Left lobe of liver (tissue), 2 donors: ENCODE measurements at regions not wholly inside any gene's neighbourhood (a gene's known extent, or its start where the extent isn't known, plus 50 kb on each side); places are given as distances from the start of the nearest gene placed in this dataset.

Experiments
- ATAC-seq: fragments of 200-7000 bp; cut with Tn5 transposase; one replicate; pipeline ENCODE4 v1.9.1; 2020; ENCODE audit warnings: mild to moderate bottlenecking, moderate library complexity
- DNase-seq: peaks from one replicate; pipeline ENCODE4 v3.0.0-alpha.2; 2020; ENCODE audit warnings: low spot score
- donor health status: DM: no; HTN: no; CAD: no; lungs with moderate emphysema.
- donor health status: DM: no; HTN: yes; CAD: no.

- ATAC-seq (no peak), DNase-seq (no peak)
These were observed 182.6 kb upstream of the RNF32 start for GRCh38 chr7:156458011-156458410.

GRCh38 chr7:156456503-156457115 is 184.0 kb upstream of the RNF32 start:
- DNase-seq (no peak), ATAC-seq (peak; percentile 92)

- no peak for ATAC-seq
These were observed 184.5 kb upstream of the RNF32 start for GRCh38 chr7:156456032-156456431.

GRCh38 chr7:156450473-156450872 is 190.1 kb upstream of the RNF32 start:
- ATAC-seq, result no peak

More at GRCh38 chr7:156456032-156456431, 184.5 kb upstream of the RNF32 start:
- no peak for DNase-seq

GRCh38 chr7:156448918-156449317 is 191.7 kb upstream of the RNF32 start:
- DNase-seq (no peak), ATAC-seq (no peak)

More at GRCh38 chr7:156450473-156450872, 190.1 kb upstream of the RNF32 start:
- no peak for DNase-seq

- DNase-seq, result no peak
- ATAC-seq, result no peak
These were observed 193.6 kb upstream of the RNF32 start for GRCh38 chr7:156446990-156447389.

- DNase-seq (no peak), ATAC-seq (no peak)
These were observed 194.4 kb upstream of the RNF32 start for GRCh38 chr7:156445997-156446761.

GRCh38 chr7:156442516-156442915 is 198.1 kb upstream of the RNF32 start:
- DNase-seq (no peak), ATAC-seq (no peak)

- DNase-seq (no peak), ATAC-seq (no peak)
These were observed 200.1 kb upstream of the RNF32 start for GRCh38 chr7:156440456-156440855.

GRCh38 chr7:156438011-156438410 is 202.6 kb upstream of the RNF32 start:
- DNase-seq, result no peak
- no peak for ATAC-seq

GRCh38 chr7:156437021-156437614 is 203.5 kb upstream of the RNF32 start:
- ATAC-seq, result no peak
- no peak for DNase-seq

- DNase-seq (no peak), ATAC-seq (no peak)
These were observed 204.9 kb upstream of the RNF32 start for GRCh38 chr7:156435486-156436231.

- no peak for DNase-seq
- ATAC-seq, result no peak
These were observed 205.9 kb upstream of the RNF32 start for GRCh38 chr7:156434706-156435105.

- DNase-seq (no peak), ATAC-seq (no peak)
These were observed 208.6 kb upstream of the RNF32 start for GRCh38 chr7:156432018-156432417.

- ATAC-seq (no peak), DNase-seq (no peak)
These were observed 210.5 kb upstream of the RNF32 start for GRCh38 chr7:156430109-156430508.

- no peak for ATAC-seq
These were observed 211.1 kb upstream of the RNF32 start for GRCh38 chr7:156429514-156429913.

GRCh38 chr7:156423876-156424275 is 216.7 kb upstream of the RNF32 start:
- no peak for ATAC-seq
- no peak for DNase-seq

More at GRCh38 chr7:156429514-156429913, 211.1 kb upstream of the RNF32 start:
- DNase-seq, result no peak

- DNase-seq (no peak), ATAC-seq (no peak)
These were observed 220.1 kb upstream of the RNF32 start for GRCh38 chr7:156420496-156420895.

GRCh38 chr7:156419782-156420181 is 220.8 kb upstream of the RNF32 start:
- ATAC-seq (no peak), DNase-seq (no peak)

GRCh38 chr7:156402255-156402654 is 238.3 kb upstream of the RNF32 start:
- no peak for DNase-seq
- ATAC-seq, result no peak

- no peak for DNase-seq
- no peak for ATAC-seq
These were observed 239.0 kb upstream of the RNF32 start for GRCh38 chr7:156401617-156402016.
